NOMO-1 treated with DMSO at 0.1 percent for 48 hours (cell line): ENCODE measurements at regions not wholly inside any gene's neighbourhood (a gene's known extent, or its start where the extent isn't known, plus 50 kb on each side); places are given as distances from the start of the nearest gene placed in this dataset.

Experiments used
- DNase-seq: peaks from one replicate; lab custom pipeline; 2025; ENCODE audit not compliant: unreplicated experiment; lab: John Stamatoyannopoulos, UW

- no peak for DNase-seq
Measured at GRCh38 chr4:81523672-81524327, 52.1 kb upstream of the RASGEF1B start.

GRCh38 chr4:81522711-81523110, 51.0 kb upstream of the RASGEF1B start:
- DNase-seq: no peak

GRCh38 chr4:81521708-81522107, 50.0 kb upstream of the RASGEF1B start:
- no peak for DNase-seq
